ENCODE measurements at regions not wholly inside any gene's neighbourhood (a gene's known extent, or its start where the extent isn't known, plus 50 kb on each side); places are given as distances from the start of the nearest gene placed in this dataset.
A peak's percentile ranks its signal among the peaks of the same experiment; 100 is the strongest.

DNA sequence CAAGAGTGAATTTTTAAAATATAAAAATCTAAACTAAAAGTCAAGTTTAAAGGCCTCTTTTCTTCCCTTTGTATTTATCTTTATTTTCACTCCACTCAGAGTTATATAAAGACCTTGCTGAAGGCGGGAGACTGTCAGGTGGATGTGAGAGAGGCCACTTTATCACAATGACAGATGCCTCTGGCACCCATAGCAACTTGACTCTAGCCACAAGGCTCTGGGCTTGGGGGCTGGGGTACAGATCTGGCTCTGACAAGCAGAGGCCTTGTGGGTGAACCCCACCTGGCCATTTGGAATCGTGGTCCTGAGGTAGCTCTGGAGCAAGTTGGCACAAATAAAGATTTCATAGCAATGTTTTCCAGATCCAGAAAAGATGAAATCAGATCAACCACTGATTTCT lies 417.2 kb downstream of the RFPL4B start:
- Histone ChIP-seq H3K4me3 (ENCODE audit: low read depth, low read length) (no peak overlapping the region), H3K27me3 (no peaks in the 10 kb centered on the region), H3K36me3 (no peaks in the 10 kb centered on the region), H3K4me1 (no peaks in the 10 kb centered on the region), H3K9me3 (no peaks in the 10 kb centered on the region)
- no peak for DNase-seq
- TF ChIP-seq CTCF (IDR thresholded peaks at IDR 0.05; ENCODE audit: low read depth, low read length), result no peak

DNA sequence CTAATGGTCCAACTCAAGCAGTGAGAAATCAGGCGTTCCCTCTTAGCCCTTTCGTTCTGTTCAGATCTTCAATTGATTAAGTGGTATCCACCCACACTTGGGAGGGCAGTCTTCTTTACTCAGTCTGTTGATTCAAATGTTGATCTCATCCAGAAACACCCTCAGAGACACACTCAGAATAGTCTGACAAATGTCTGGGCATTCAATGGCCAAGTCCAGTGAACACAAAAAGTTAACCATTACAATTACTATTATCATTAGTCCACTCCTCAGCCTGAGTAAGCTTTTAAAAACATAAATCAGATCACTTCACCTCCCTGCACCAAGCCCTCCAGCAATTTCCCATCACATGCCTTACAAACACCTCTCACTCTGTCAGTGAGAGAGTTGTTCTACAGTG lies 423.2 kb downstream of the RFPL4B start:
- Histone ChIP-seq H3K4me1 (no peaks in the 10 kb centered on the region), H3K9me3 (no peaks in the 10 kb centered on the region; the same call in 1 of the 2 replicates), H3K36me3 (no peaks in the 10 kb centered on the region), H3K27me3 (no peaks in the 10 kb centered on the region), H3K4me3 (ENCODE audit: low read depth, low read length) (no peak overlapping the region)
- TF ChIP-seq CTCF (IDR thresholded peaks at IDR 0.05; ENCODE audit: low read depth, low read length), result no peak
- DNase-seq, result no peak

- Histone ChIP-seq H3K27me3 (no peaks in the 10 kb centered on the region), H3K4me3 (ENCODE audit: low read depth, low read length) (no peak overlapping the region), H3K36me3 (no peaks in the 10 kb centered on the region), H3K9me3 (no peaks in the 10 kb centered on the region; the same call in 1 of the 2 replicates), H3K4me1 (no peaks in the 10 kb centered on the region)
- DNase-seq, result no peak
- no peak for TF ChIP-seq CTCF (IDR thresholded peaks at IDR 0.05; ENCODE audit: low read depth, low read length)
These were observed 426.1 kb downstream of the RFPL4B start for GRCh38 chr6:112773187-112773586.

DNA sequence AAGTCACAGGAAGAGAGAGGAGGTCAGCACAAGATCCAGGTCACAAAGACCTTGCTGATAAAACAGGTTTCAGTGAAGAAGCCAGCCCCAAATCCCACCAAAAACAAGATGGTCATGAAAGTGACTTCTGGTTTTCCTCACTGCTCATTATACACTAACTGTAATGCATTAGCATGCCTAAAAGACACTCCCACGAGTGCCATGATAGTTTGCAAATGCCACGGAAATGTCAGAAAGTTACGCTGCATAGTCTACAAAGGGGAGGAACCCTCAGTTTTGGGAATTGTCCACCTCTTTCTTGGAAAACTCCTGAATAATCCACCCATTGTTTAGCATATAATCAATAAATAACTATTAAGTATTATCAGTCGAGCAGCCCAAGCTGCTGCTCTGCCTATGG lies 427.2 kb downstream of the RFPL4B start:
- TF ChIP-seq CTCF (IDR thresholded peaks at IDR 0.05; ENCODE audit: low read depth, low read length), result no peak
- Histone ChIP-seq H3K36me3 (no peaks in the 10 kb centered on the region), H3K4me3 (ENCODE audit: low read depth, low read length) (no peak overlapping the region), H3K4me1 (peaks cover 5% of the 10 kb centered on the region; the same call in 1 of the 2 replicates), H3K9me3 (no peaks in the 10 kb centered on the region; the same call in 1 of the 2 replicates), H3K27me3 (no peaks in the 10 kb centered on the region)
- no peak for DNase-seq

GRCh38 chr6:112780498-112781096 lies 433.5 kb downstream of the RFPL4B start:
- Histone ChIP-seq H3K4me3 (ENCODE audit: low read depth, low read length) (no peak overlapping the region), H3K4me1 (peaks cover 8% of the 10 kb centered on the region; the same call in 1 of the 2 replicates), H3K27me3 (no peaks in the 10 kb centered on the region), H3K9me3 (no peaks in the 10 kb centered on the region), H3K36me3 (no peaks in the 10 kb centered on the region)
- peak; percentile 77 for DNase-seq
- peak; percentile 86 for TF ChIP-seq CTCF (IDR thresholded peaks at IDR 0.05; ENCODE audit: low read depth, low read length)

GRCh38 chr6:112781241-112781640 lies 434.1 kb downstream of the RFPL4B start:
- TF ChIP-seq CTCF (IDR thresholded peaks at IDR 0.05; ENCODE audit: low read depth, low read length), result peak; percentile 46

More at GRCh38 chr6:112781241-112781640, 434.1 kb downstream of the RFPL4B start:
- Histone ChIP-seq H3K4me1 (peaks cover 8% of the 10 kb centered on the region; the same call in 1 of the 2 replicates), H3K27me3 (no peaks in the 10 kb centered on the region), H3K9me3 (no peaks in the 10 kb centered on the region), H3K4me3 (ENCODE audit: low read depth, low read length) (no peak overlapping the region), H3K36me3 (no peaks in the 10 kb centered on the region)
- peak; percentile 30 for DNase-seq
